Osteocyte (in vitro differentiated cells): ENCODE measurements at regions not wholly inside any gene's neighbourhood (a gene's known extent, or its start where the extent isn't known, plus 50 kb on each side); places are given as distances from the start of the nearest gene placed in this dataset.

Experiments used
- DNase-seq: peaks from one replicate; pipeline ENCODE4 v3.0.0; 2021; ENCODE audit warnings: mixed read lengths; ENCODE audit not compliant: unreplicated experiment; ENCODE audit errors: extremely low spot score
- H3K27ac Mint-ChIP-seq: one replicate; pipeline ENCODE4 v1.8.0; 2021; ENCODE audit warnings: mild to moderate bottlenecking, mixed read lengths; ENCODE audit not compliant: unreplicated experiment
- H3K27me3 Mint-ChIP-seq: one replicate; pipeline ENCODE4 v1.8.0; 2021; ENCODE audit warnings: mixed read lengths; ENCODE audit not compliant: unreplicated experiment
- H3K36me3 Mint-ChIP-seq: one replicate; pipeline ENCODE4 v1.8.0; 2021; ENCODE audit warnings: mixed read lengths; ENCODE audit not compliant: unreplicated experiment
- H3K4me1 Mint-ChIP-seq: one replicate; pipeline ENCODE4 v1.8.0; 2021; ENCODE audit warnings: mixed read lengths; ENCODE audit not compliant: unreplicated experiment
- H3K4me3 Mint-ChIP-seq: one replicate; pipeline ENCODE4 v1.8.0; 2021; ENCODE audit warnings: mild to moderate bottlenecking, moderate library complexity, mixed read lengths; ENCODE audit not compliant: unreplicated experiment
- H3K9me3 Mint-ChIP-seq: one replicate; pipeline ENCODE4 v1.8.0; 2021; ENCODE audit warnings: mixed read lengths; ENCODE audit not compliant: unreplicated experiment
- TF ChIP-seq, protein P1 (sequence below): fragments of 200-600 bp; sonication (generic); IDR thresholded peaks from 2 replicates; pipeline ENCODE4 v1.5.0; 2021; ENCODE audit warnings: antibody characterized with exemption, mild to moderate bottlenecking, moderate library complexity

- Mint-ChIP-seq H3K27ac (peak overlapping the region; percentile 56), H3K36me3 (peaks cover 23% of the 10 kb centered on the region), H3K9me3 (peaks cover 37% of the 10 kb centered on the region), H3K4me1 (peaks cover 29% of the 10 kb centered on the region), H3K4me3 (no peak overlapping the region), H3K27me3 (no peaks in the 10 kb centered on the region)
- no peak for DNase-seq
- TF ChIP-seq, protein P1, sequence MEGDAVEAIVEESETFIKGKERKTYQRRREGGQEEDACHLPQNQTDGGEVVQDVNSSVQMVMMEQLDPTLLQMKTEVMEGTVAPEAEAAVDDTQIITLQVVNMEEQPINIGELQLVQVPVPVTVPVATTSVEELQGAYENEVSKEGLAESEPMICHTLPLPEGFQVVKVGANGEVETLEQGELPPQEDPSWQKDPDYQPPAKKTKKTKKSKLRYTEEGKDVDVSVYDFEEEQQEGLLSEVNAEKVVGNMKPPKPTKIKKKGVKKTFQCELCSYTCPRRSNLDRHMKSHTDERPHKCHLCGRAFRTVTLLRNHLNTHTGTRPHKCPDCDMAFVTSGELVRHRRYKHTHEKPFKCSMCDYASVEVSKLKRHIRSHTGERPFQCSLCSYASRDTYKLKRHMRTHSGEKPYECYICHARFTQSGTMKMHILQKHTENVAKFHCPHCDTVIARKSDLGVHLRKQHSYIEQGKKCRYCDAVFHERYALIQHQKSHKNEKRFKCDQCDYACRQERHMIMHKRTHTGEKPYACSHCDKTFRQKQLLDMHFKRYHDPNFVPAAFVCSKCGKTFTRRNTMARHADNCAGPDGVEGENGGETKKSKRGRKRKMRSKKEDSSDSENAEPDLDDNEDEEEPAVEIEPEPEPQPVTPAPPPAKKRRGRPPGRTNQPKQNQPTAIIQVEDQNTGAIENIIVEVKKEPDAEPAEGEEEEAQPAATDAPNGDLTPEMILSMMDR: no peak
These were observed 198.5 kb upstream of the COL8A1 start for GRCh38 chr3:99439892-99440291.

- peaks cover 23% of the 10 kb centered on the region for H3K36me3 Mint-ChIP-seq
- H3K4me1 Mint-ChIP-seq: peaks cover 40% of the 10 kb centered on the region
- no peak overlapping the region for H3K27ac Mint-ChIP-seq
- no peaks in the 10 kb centered on the region for H3K27me3 Mint-ChIP-seq
- H3K9me3 Mint-ChIP-seq: peaks cover 36% of the 10 kb centered on the region
- no peak overlapping the region for H3K4me3 Mint-ChIP-seq
- no peak for DNase-seq
- TF ChIP-seq, protein P1: no peak
These were observed 204.2 kb upstream of the COL8A1 start for GRCh38 chr3:99434190-99434589.

DNA sequence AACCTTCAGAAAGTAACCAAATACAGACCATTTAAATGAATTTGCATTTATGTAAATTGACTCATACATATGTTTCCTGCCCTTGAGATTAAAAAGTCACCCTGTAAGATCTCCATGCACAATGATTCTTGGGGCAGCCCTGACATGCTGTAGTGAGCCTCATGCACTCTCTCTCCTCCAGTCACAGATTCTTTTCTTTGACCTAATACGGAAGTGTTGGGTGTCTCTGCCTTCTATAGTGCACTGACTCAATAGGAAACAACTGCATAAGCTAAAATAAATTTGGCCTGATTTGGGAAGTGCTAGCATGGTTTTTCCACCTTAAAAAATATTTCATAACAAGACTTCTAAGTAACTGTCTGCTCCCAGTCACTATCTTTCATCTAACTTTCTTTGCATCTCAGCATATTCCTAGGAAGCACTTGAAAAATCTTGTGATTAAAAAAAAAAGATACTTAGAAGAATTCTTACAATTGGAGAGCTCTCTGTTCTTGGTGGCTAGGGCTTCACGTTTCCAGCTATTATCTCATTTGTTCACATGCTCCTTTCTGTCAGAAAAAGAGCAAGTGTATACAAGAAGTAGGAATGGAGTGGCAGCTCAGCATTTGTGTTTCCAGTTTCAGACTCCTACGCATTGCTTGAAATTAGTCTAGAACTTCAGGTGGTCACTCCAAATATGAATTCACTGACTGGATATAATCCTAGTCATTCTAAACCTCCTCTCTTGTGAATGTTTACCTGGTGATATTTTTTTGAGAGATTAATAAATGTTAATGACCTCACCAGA, 207.9 kb upstream of the COL8A1 start:
- Mint-ChIP-seq H3K36me3 (peaks cover 12% of the 10 kb centered on the region), H3K9me3 (peaks cover 19% of the 10 kb centered on the region), H3K27ac (peak overlapping the region; percentile 88), H3K27me3 (no peaks in the 10 kb centered on the region), H3K4me3 (no peak overlapping the region), H3K4me1 (peaks cover 57% of the 10 kb centered on the region)
- TF ChIP-seq, protein P1: no peak
- DNase-seq: no peak

GRCh38 chr3:99429502-99429901, 208.9 kb upstream of the COL8A1 start:
- Mint-ChIP-seq H3K9me3 (peaks cover 14% of the 10 kb centered on the region), H3K4me1 (peaks cover 64% of the 10 kb centered on the region), H3K4me3 (no peak overlapping the region), H3K27ac (peak overlapping the region; percentile 88), H3K36me3 (peaks cover 12% of the 10 kb centered on the region), H3K27me3 (no peaks in the 10 kb centered on the region)
- DNase-seq: no peak
- TF ChIP-seq, protein P1: no peak

DNA sequence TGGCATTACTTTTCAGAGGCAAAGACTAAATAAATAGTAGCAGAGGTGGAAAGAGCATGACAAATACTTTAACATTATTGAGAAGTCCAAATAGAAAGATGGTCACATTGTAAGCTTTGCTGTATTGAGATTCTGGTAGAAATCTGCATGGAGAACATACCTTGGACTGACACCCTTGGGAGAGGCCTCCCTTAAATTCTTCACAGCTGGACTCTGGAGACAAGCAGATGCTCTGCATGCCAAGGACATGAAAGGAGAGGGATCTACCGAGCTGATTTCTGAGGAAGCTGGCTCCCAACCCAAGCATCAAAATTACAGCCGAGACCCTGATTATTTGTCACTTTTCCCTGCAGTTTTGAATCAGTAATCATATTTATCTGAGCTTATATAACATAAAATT, 212.5 kb upstream of the COL8A1 start:
- TF ChIP-seq, protein P1: no peak
- H3K36me3 Mint-ChIP-seq: peaks cover 15% of the 10 kb centered on the region
- peak overlapping the region; percentile 91 for H3K27ac Mint-ChIP-seq
- peaks cover 5% of the 10 kb centered on the region for H3K9me3 Mint-ChIP-seq
- peaks cover 64% of the 10 kb centered on the region for H3K4me1 Mint-ChIP-seq
- no peak for DNase-seq
- H3K27me3 Mint-ChIP-seq: no peaks in the 10 kb centered on the region
- no peak overlapping the region for H3K4me3 Mint-ChIP-seq
